ENCODE measurements at regions not wholly inside any gene's neighbourhood (a gene's known extent, or its start where the extent isn't known, plus 50 kb on each side); places are given as distances from the start of the nearest gene placed in this dataset.

GRCh38 chr6:132089173-132089572, 138.0 kb upstream of the CCN2 start:
- intact Hi-C loops (cut with DNase I, micrococcal nuclease), result no loop called here
- no peak for TF ChIP-seq CTCF (IDR thresholded peaks at IDR 0.05)
- Mint-ChIP-seq H3K9me3 (peaks cover 4% of the 10 kb centered on the region), H3K36me3 (ENCODE audit: low read depth) (no peaks in the 10 kb centered on the region), H3K4me1 (ENCODE audit: low read depth) (no peaks in the 10 kb centered on the region), H3K27ac (no peak overlapping the region), H3K27me3 (peaks cover 4% of the 10 kb centered on the region), H3K4me3 (no peak overlapping the region)
- ChIA-PET CTCF (no interaction called here), POLR2A (no interaction called here)
- H3K9me3 ChIP-seq (ENCODE audit: control insufficient read depth in 1 of 2, insufficient read depth in 1 of 2, low read length in 2 of 2), result no peaks in the 10 kb centered on the region
- no peaks in the 10 kb centered on the region for H3K27me3 ChIP-seq (ENCODE audit: control insufficient read depth in 1 of 2, insufficient read depth in 2 of 2, low read length in 2 of 2)
- H3K4me3 ChIP-seq (ENCODE audit: low read length), result no peak overlapping the region
- DNase-seq (no peak), ATAC-seq (ENCODE audit: poor library complexity) (no peak)
- H3K27ac ChIP-seq (ENCODE audit: low read depth in 1 of 2, low read length in 2 of 2), result no peak overlapping the region
- no peaks in the 10 kb centered on the region for H3K36me3 ChIP-seq (ENCODE audit: insufficient read depth, low read length)
- H3K4me1 ChIP-seq (ENCODE audit: insufficient read depth, low read length), result no peaks in the 10 kb centered on the region

GRCh38 chr6:132088150-132088549, 137.0 kb upstream of the CCN2 start:
- no peaks in the 10 kb centered on the region for H3K4me1 ChIP-seq (ENCODE audit: insufficient read depth, low read length)
- no peaks in the 10 kb centered on the region for H3K4me1 Mint-ChIP-seq (ENCODE audit: low read depth)
- no peaks in the 10 kb centered on the region for H3K9me3 ChIP-seq (ENCODE audit: control insufficient read depth in 1 of 2, insufficient read depth in 1 of 2, low read length in 2 of 2)
- H3K27ac Mint-ChIP-seq, result no peak overlapping the region
- no peaks in the 10 kb centered on the region for H3K36me3 ChIP-seq (ENCODE audit: insufficient read depth, low read length)
- H3K27ac ChIP-seq (ENCODE audit: low read depth in 1 of 2, low read length in 2 of 2), result no peak overlapping the region
- POLR2A ChIA-PET, result no interaction called here
- H3K9me3 Mint-ChIP-seq, result peaks cover 4% of the 10 kb centered on the region
- no peak overlapping the region for H3K4me3 ChIP-seq (ENCODE audit: low read length)
- no peak overlapping the region for H3K4me3 Mint-ChIP-seq
- CTCF ChIA-PET, result no interaction called here
- DNase-seq, result no peak
- no peak for TF ChIP-seq CTCF (IDR thresholded peaks at IDR 0.05)
- ATAC-seq (ENCODE audit: poor library complexity), result no peak
- H3K27me3 Mint-ChIP-seq, result peaks cover 4% of the 10 kb centered on the region
- intact Hi-C loops (cut with DNase I, micrococcal nuclease), result no loop called here
- H3K27me3 ChIP-seq (ENCODE audit: control insufficient read depth in 1 of 2, insufficient read depth in 2 of 2, low read length in 2 of 2), result no peaks in the 10 kb centered on the region
- H3K36me3 Mint-ChIP-seq (ENCODE audit: low read depth), result no peaks in the 10 kb centered on the region

GRCh38 chr6:132087391-132087790, 136.2 kb upstream of the CCN2 start:
- POLR2A ChIA-PET, result no interaction called here
- Mint-ChIP-seq H3K27ac (no peak overlapping the region), H3K36me3 (ENCODE audit: low read depth) (no peaks in the 10 kb centered on the region), H3K4me3 (no peak overlapping the region), H3K9me3 (peaks cover 4% of the 10 kb centered on the region), H3K27me3 (peaks cover 4% of the 10 kb centered on the region), H3K4me1 (ENCODE audit: low read depth) (no peaks in the 10 kb centered on the region)
- Histone ChIP-seq H3K4me1 (ENCODE audit: insufficient read depth, low read length) (no peaks in the 10 kb centered on the region), H3K27me3 (ENCODE audit: control insufficient read depth in 1 of 2, insufficient read depth in 2 of 2, low read length in 2 of 2) (no peaks in the 10 kb centered on the region), H3K27ac (ENCODE audit: low read depth in 1 of 2, low read length in 2 of 2) (no peak overlapping the region), H3K9me3 (ENCODE audit: control insufficient read depth in 1 of 2, insufficient read depth in 1 of 2, low read length in 2 of 2) (no peaks in the 10 kb centered on the region), H3K4me3 (ENCODE audit: low read length) (no peak overlapping the region), H3K36me3 (ENCODE audit: insufficient read depth, low read length) (no peaks in the 10 kb centered on the region)
- intact Hi-C loops (cut with DNase I, micrococcal nuclease), result no loop called here
- no peak for DNase-seq
- CTCF ChIA-PET, result no interaction called here
- ATAC-seq (ENCODE audit: poor library complexity), result no peak
- no peak for TF ChIP-seq CTCF (IDR thresholded peaks at IDR 0.05)
